ENCODE measurements at regions not wholly inside any gene's neighbourhood (a gene's known extent, or its start where the extent isn't known, plus 50 kb on each side); places are given as distances from the start of the nearest gene placed in this dataset.

DNA sequence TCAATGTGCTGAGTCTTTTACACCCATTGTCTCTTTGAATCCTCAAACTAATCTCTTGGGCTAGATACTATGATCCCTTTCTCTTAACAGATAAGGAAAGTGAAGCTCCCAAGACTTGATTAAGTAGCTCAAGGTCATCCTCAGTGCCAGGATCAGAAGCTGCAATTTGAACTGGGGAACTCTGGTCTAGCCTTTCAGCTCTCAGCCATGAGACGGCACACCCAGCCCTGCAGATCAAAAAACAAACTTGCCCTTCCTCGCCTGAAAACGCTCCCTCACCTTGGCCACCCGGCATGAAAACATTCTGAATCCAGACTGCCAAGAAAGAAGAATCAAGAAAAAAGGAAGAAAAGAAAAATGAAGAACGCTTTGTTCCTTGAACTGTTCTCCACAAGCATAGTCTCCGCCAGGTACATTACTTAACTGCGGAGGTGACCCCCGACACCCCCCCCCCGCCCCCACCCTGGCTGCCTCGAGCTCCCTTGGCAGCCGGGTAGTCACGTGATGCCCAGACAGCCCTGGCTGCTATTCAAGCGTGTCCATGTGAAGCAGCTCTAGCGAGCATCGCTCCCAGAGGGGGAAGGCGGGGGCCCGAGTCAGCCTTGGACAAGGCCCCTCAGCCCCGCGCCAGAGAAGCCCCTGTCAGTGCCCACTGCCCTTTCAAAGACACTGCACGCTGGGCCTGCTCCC, 451.2 kb downstream of the MIAT start:
- TF ChIP-seq, protein P1, sequence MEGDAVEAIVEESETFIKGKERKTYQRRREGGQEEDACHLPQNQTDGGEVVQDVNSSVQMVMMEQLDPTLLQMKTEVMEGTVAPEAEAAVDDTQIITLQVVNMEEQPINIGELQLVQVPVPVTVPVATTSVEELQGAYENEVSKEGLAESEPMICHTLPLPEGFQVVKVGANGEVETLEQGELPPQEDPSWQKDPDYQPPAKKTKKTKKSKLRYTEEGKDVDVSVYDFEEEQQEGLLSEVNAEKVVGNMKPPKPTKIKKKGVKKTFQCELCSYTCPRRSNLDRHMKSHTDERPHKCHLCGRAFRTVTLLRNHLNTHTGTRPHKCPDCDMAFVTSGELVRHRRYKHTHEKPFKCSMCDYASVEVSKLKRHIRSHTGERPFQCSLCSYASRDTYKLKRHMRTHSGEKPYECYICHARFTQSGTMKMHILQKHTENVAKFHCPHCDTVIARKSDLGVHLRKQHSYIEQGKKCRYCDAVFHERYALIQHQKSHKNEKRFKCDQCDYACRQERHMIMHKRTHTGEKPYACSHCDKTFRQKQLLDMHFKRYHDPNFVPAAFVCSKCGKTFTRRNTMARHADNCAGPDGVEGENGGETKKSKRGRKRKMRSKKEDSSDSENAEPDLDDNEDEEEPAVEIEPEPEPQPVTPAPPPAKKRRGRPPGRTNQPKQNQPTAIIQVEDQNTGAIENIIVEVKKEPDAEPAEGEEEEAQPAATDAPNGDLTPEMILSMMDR (optimal IDR thresholded peaks at IDR 0.05 in 1 of 3, IDR thresholded peaks at IDR 0.05 in 1 of 3, conservative IDR thresholded peaks at IDR 0.05 in 1 of 3; ENCODE audit: extremely low read depth in 1 of 3, insufficient read depth in 2 of 3, low read length in 3 of 3) = no peak
- no peak for TF ChIP-seq EZH2 (IDR thresholded peaks at IDR 0.05; ENCODE audit: low read length)

Data from keratinocyte (primary cell).